ENCODE measurements at regions not wholly inside any gene's neighbourhood (a gene's known extent, or its start where the extent isn't known, plus 50 kb on each side); places are given as distances from the start of the nearest gene placed in this dataset.

- Histone ChIP-seq H3K4me2 (ENCODE audit: insufficient read depth in 1 of 2, low read depth in 2 of 2, low read length in 2 of 2) (no peak overlapping the region), H3K27me3 (replicated peaks in 1 of 4; ENCODE audit: control insufficient read depth in 3 of 4, extremely low read depth in 1 of 4, insufficient read depth in 3 of 4, low read length in 3 of 4) (no peaks in the 10 kb centered on the region), H3K23ac (ENCODE audit: insufficient read length) (no peak overlapping the region), H4K5ac (ENCODE audit: insufficient read length, low read depth, low read length) (no peak overlapping the region), H3K4me1 (replicated peaks in 1 of 4; ENCODE audit: control insufficient read depth in 3 of 4, insufficient read depth in 4 of 4, low read length in 3 of 4) (no peaks in the 10 kb centered on the region), H2BK20ac (ENCODE audit: low read length) (no peak overlapping the region), H2AFZ (ENCODE audit: low read length) (no peak overlapping the region), H4K8ac (ENCODE audit: extremely low read depth, insufficient read depth, low read length) (no peak overlapping the region), H2BK12ac (ENCODE audit: low read depth, low read length) (no peak overlapping the region), H3K79me1 (ENCODE audit: low read depth, low read length) (no peaks in the 10 kb centered on the region), H3K56ac (replicated peaks; ENCODE audit: insufficient read length, low read depth, low read length) (no peak overlapping the region), H3K14ac (ENCODE audit: insufficient read length) (no peak overlapping the region), H2BK120ac (replicated peaks; ENCODE audit: low read depth, low read length) (no peak overlapping the region), H4K20me1 (replicated peaks in 1 of 2; ENCODE audit: control insufficient read depth in 1 of 2, insufficient read depth in 2 of 2, low read length in 2 of 2) (no peaks in the 10 kb centered on the region), H3K23me2 (ENCODE audit: low read depth, low read length) (no peaks in the 10 kb centered on the region), H4K91ac (replicated peaks; ENCODE audit: insufficient read length, low read length) (no peak overlapping the region), H3K9ac (replicated peaks in 1 of 4; ENCODE audit: extremely low read depth in 1 of 4, low read depth in 3 of 4, low read length in 3 of 4) (no peak overlapping the region), H3K36me3 (ENCODE audit: control insufficient read depth in 2 of 4, insufficient read depth in 4 of 4, low read length in 3 of 4) (no peaks in the 10 kb centered on the region), H2BK15ac (ENCODE audit: low read length) (no peak overlapping the region), H3K27ac (ENCODE audit: low read depth, low read length) (no peak overlapping the region), H3K9me3 (ENCODE audit: insufficient read depth in 2 of 2, low read depth in 1 of 2, low read length in 1 of 2) (no peaks in the 10 kb centered on the region), H3K4me3 (ENCODE audit: extremely low read depth in 1 of 4, insufficient read depth in 2 of 4, low read depth in 3 of 4, low read length in 4 of 4) (no peak overlapping the region), H2AK5ac (ENCODE audit: low read depth, low read length) (no peak overlapping the region), H3K4ac (replicated peaks; ENCODE audit: insufficient read length, low read depth, low read length) (no peak overlapping the region), H3K18ac (ENCODE audit: extremely low read depth, low read length) (no peak overlapping the region), H2BK5ac (ENCODE audit: low read depth, low read length) (no peak overlapping the region), H3K79me2 (ENCODE audit: control insufficient read depth in 1 of 2, insufficient read depth in 2 of 2, low read length in 2 of 2) (no peaks in the 10 kb centered on the region)
- ChIA-PET POLR2A (ENCODE audit: partially characterized antibody) (no interaction called here), CTCF (ENCODE audit: partially characterized antibody) (no interaction called here)
- WGBS, 2 experiments (ENCODE audit: extremely low coverage in 1 of 2, insufficient coverage in 1 of 2, insufficient read length in 1 of 2, insufficient replicate concordance in 2 of 2, low coverage in 1 of 2, low lambda C conversion rate in 2 of 2, missing lambda C conversion rate in 1 of 2) = 89% methylated on average over 4 of the region's 4 CpGs; no CpG with 5 or more reads in 1 of the 2 experiments
- FAIRE-seq = no peak
- TF ChIP-seq PHF8 (conservative IDR thresholded peaks at IDR 0.05; ENCODE audit: low read depth, low read length) = no peak
- DNase-seq (ENCODE audit: low read depth in 1 of 2, low spot score in 2 of 2) = no peak
These were observed 267.6 kb upstream of the ZFP64 start for GRCh38 chr20:52459150-52459549.

Measured in H1 (cell line).